WTC11 (cell line): ENCODE measurements at regions not wholly inside any gene's neighbourhood (a gene's known extent, or its start where the extent isn't known, plus 50 kb on each side); places are given as distances from the start of the nearest gene placed in this dataset.

Experiments used
- ATAC-seq: fragments of 200-7000 bp; cut with Tn5 transposase; 2 replicates; pipeline ENCODE4 v1.10.0; 2021; ENCODE audit warnings: mild to moderate bottlenecking, moderate library complexity
- CTCF ChIA-PET: fragments of 300-600 bp; sonication (Branson Sonifier 250); formaldehyde crosslinking; loops from one replicate; lab custom pipeline; 2021; ENCODE audit warnings: antibody characterized with exemption; lab: Charles Lee
- POLR2A ChIA-PET: fragments of 350-600 bp; sonication (Branson Sonifier 250); formaldehyde crosslinking; loops from one replicate; lab custom pipeline; 2021; ENCODE audit warnings: antibody characterized with exemption; lab: Charles Lee
- DNase-seq: peaks from one replicate; pipeline ENCODE4 v3.0.0; 2021; ENCODE audit warnings: low spot score
- H3K27ac Mint-ChIP-seq: 2 replicates; pipeline ENCODE4 v1.8.0; 2021; ENCODE audit warnings: mixed read lengths
- H3K27me3 Mint-ChIP-seq: 2 replicates; pipeline ENCODE4 v1.8.0; 2021; ENCODE audit warnings: low read depth, mild to moderate bottlenecking, moderate library complexity, mixed read lengths
- H3K36me3 Mint-ChIP-seq: 2 replicates; pipeline ENCODE4 v1.8.0; 2021; ENCODE audit warnings: mixed read lengths
- H3K4me1 Mint-ChIP-seq: 2 replicates; pipeline ENCODE4 v1.8.0; 2022; ENCODE audit warnings: mixed read lengths
- H3K4me3 Mint-ChIP-seq: 2 replicates; pipeline ENCODE4 v1.8.0; 2021; ENCODE audit warnings: mild to moderate bottlenecking, moderate library complexity, mixed read lengths
- H3K9me3 Mint-ChIP-seq: 2 replicates; pipeline ENCODE4 v1.8.0; 2021; ENCODE audit warnings: mixed read lengths
- CBFB ChIP-seq: sonication (generic); formaldehyde crosslinking; IDR thresholded peaks from 2 replicates; pipeline ENCODE4 v1.8.1; 2022; ENCODE audit warnings: mild to moderate bottlenecking, low read depth, missing genetic modification reagents
- EMX1 ChIP-seq: fragments of 250-450 bp; sonication (Bioruptor Pico); IDR thresholded peaks from 2 replicates; pipeline ENCODE4 v1.8.0; 2021; ENCODE audit warnings: mild to moderate bottlenecking
- ERG ChIP-seq: fragments of 250-450 bp; sonication (Bioruptor Pico); IDR thresholded peaks from 2 replicates; pipeline ENCODE4 v1.8.0; 2021; ENCODE audit warnings: mild to moderate bottlenecking
- ESRRA ChIP-seq: sonication (generic); formaldehyde crosslinking; IDR thresholded peaks from 2 replicates; pipeline ENCODE4 v1.8.1; 2022; ENCODE audit warnings: mild to moderate bottlenecking, missing genetic modification reagents, borderline replicate concordance
- FOXJ3 ChIP-seq: sonication (generic); formaldehyde crosslinking; IDR thresholded peaks from 2 replicates; pipeline ENCODE4 v1.9.0; 2021; ENCODE audit warnings: missing genetic modification reagents, mild to moderate bottlenecking, borderline replicate concordance
- JAZF1 ChIP-seq: fragments of 250-450 bp; sonication (Bioruptor Pico); IDR thresholded peaks from 2 replicates; pipeline ENCODE4 v1.9.0; 2021; ENCODE audit warnings: moderate library complexity, mild to moderate bottlenecking, inconsistent platforms
- JUN ChIP-seq: sonication (generic); formaldehyde crosslinking; IDR thresholded peaks from 2 replicates; pipeline ENCODE4 v1.8.0; 2023; ENCODE audit warnings: mild to moderate bottlenecking, missing genetic modification reagents
- NFATC4 ChIP-seq: fragments of 250-450 bp; sonication (Bioruptor Pico); IDR thresholded peaks from 2 replicates; pipeline ENCODE4 v1.9.0; 2021; ENCODE audit warnings: mild to moderate bottlenecking
- PREB ChIP-seq: sonication (generic); formaldehyde crosslinking; IDR thresholded peaks from 2 replicates; pipeline ENCODE4 v1.8.1; 2022; ENCODE audit warnings: mild to moderate bottlenecking, missing genetic modification reagents, moderate library complexity, borderline replicate concordance
- RELA ChIP-seq: sonication (generic); formaldehyde crosslinking; IDR thresholded peaks from 2 replicates; pipeline ENCODE4 v1.8.1; 2022; ENCODE audit warnings: missing genetic modification reagents, mild to moderate bottlenecking, borderline replicate concordance
- RORB ChIP-seq: fragments of 250-450 bp; sonication (Bioruptor Pico); IDR thresholded peaks from 2 replicates; pipeline ENCODE4 v1.9.0; 2021; ENCODE audit warnings: mild to moderate bottlenecking
- SP1 ChIP-seq: sonication (generic); formaldehyde crosslinking; conservative IDR thresholded peaks from 2 replicates; pipeline ENCODE4 v1.8.1; 2022; ENCODE audit warnings: missing genetic modification reagents
- TEAD1 ChIP-seq: sonication (generic); formaldehyde crosslinking; IDR thresholded peaks from 2 replicates; pipeline ENCODE4 v1.8.0; 2022; ENCODE audit warnings: mild to moderate bottlenecking, missing genetic modification reagents
- USF1 ChIP-seq: sonication (generic); formaldehyde crosslinking; IDR thresholded peaks from 2 replicates; pipeline ENCODE4 v1.8.0; 2022; ENCODE audit warnings: mild to moderate bottlenecking, missing genetic modification reagents
- ZNF219 ChIP-seq: sonication (generic); formaldehyde crosslinking; IDR thresholded peaks from 2 replicates; pipeline ENCODE4 v1.8.0; 2023; ENCODE audit warnings: missing genetic modification reagents, mild to moderate bottlenecking, borderline replicate concordance
- ZNF232 ChIP-seq: sonication (generic); formaldehyde crosslinking; IDR thresholded peaks from 2 replicates; pipeline ENCODE4 v1.8.0; 2022; ENCODE audit warnings: mild to moderate bottlenecking, missing genetic modification reagents
- ZNF396 ChIP-seq: fragments of 250-450 bp; sonication (Bioruptor Pico); IDR thresholded peaks from 2 replicates; pipeline ENCODE4 v1.8.0; 2021; ENCODE audit warnings: mild to moderate bottlenecking, moderate library complexity, borderline replicate concordance
- ZNF416 ChIP-seq: fragments of 250-450 bp; sonication (Bioruptor Pico); IDR thresholded peaks from 2 replicates; pipeline ENCODE4 v1.9.0; 2021; ENCODE audit warnings: mild to moderate bottlenecking, inconsistent platforms
- ZNF425 ChIP-seq: fragments of 250-450 bp; sonication (Bioruptor Pico); conservative IDR thresholded peaks from 2 replicates; pipeline ENCODE4 v1.9.0; 2021; ENCODE audit warnings: mild to moderate bottlenecking
- ZNF671 ChIP-seq: fragments of 250-450 bp; sonication (Bioruptor Pico); IDR thresholded peaks from 2 replicates; pipeline ENCODE4 v1.8.0; 2021; ENCODE audit warnings: mild to moderate bottlenecking
- ZSCAN18 ChIP-seq: fragments of 250-450 bp; sonication (Bioruptor Pico); IDR thresholded peaks from 2 replicates; pipeline ENCODE4 v2.1.2; 2022; ENCODE audit warnings: mild to moderate bottlenecking, moderate library complexity

- TF ChIP-seq ZNF425 (no peak), ESRRA (CRISPR knock-in tag) (no peak), ZNF671 (no peak), ZNF416 (CRISPR knock-in tag) (no peak), ZNF219 (no peak), NFATC4 (CRISPR knock-in tag) (no peak), PREB (CRISPR knock-in tag) (no peak), TEAD1 (no peak)
- TF ChIP-seq, all 79 proteins: peak for 0
Measured at GRCh38 chr4:187207931-187208330, 484.3 kb upstream of the FAT1 start (continued).

- ChIA-PET POLR2A (no interaction called here), CTCF (interaction anchor here (0.6 kb wide), 1 partner anchor 148 kb away, joined by 5 read pairs; no protein-coding TSS in a partner anchor)
- DNase-seq = no peak
- peaks cover 15% of the 10 kb centered on the region for H3K9me3 Mint-ChIP-seq
- TF ChIP-seq JAZF1 (CRISPR knock-in tag) (no peak), JUN (CRISPR knock-in tag) (no peak), ERG (CRISPR knock-in tag) (no peak), RELA (CRISPR knock-in tag) (no peak), ZSCAN18 (CRISPR knock-in tag) (no peak), ZNF425 (no peak), SP1 (CRISPR knock-in tag) (no peak), USF1 (CRISPR knock-in tag) (no peak), CBFB (CRISPR knock-in tag) (no peak), EMX1 (CRISPR knock-in tag) (no peak), ZNF232 (CRISPR knock-in tag) (no peak), FOXJ3 (CRISPR knock-in tag) (no peak), ZNF396 (CRISPR knock-in tag) (no peak), RORB (CRISPR knock-in tag) (no peak)
- TF ChIP-seq, all 79 proteins: peak for 0
- H3K4me1 Mint-ChIP-seq = 0 out of 2 replicates have a peak, but pooled peaks cover 2% of the 10 kb centered on the region
- no peak for ATAC-seq
- H3K4me3 Mint-ChIP-seq = no peak overlapping the region
- no peak overlapping the region for H3K27ac Mint-ChIP-seq
- H3K27me3 Mint-ChIP-seq = no peaks in the 10 kb centered on the region
- peaks cover 2% of the 10 kb centered on the region; the same call in 1 of the 2 replicates for H3K36me3 Mint-ChIP-seq
Measured at GRCh38 chr4:187208651-187209050, 485.0 kb upstream of the FAT1 start.
